HG03103 (cell line): ENCODE measurements at regions not wholly inside any gene's neighbourhood (a gene's known extent, or its start where the extent isn't known, plus 50 kb on each side); places are given as distances from the start of the nearest gene placed in this dataset.
"Not testable (repeated sequence)": the region's sequence is repeated elsewhere in the genome, so short reads cannot be mapped to it uniquely, and the experiment has no call there.

ENCODE experiments used
- ATAC-seq: cut with Tn5 transposase; IDR thresholded peaks from one replicate; pipeline ENCODE4 v1.9.1; 2021; ENCODE audit warnings: low read depth; ENCODE audit not compliant: unreplicated experiment

DNA sequence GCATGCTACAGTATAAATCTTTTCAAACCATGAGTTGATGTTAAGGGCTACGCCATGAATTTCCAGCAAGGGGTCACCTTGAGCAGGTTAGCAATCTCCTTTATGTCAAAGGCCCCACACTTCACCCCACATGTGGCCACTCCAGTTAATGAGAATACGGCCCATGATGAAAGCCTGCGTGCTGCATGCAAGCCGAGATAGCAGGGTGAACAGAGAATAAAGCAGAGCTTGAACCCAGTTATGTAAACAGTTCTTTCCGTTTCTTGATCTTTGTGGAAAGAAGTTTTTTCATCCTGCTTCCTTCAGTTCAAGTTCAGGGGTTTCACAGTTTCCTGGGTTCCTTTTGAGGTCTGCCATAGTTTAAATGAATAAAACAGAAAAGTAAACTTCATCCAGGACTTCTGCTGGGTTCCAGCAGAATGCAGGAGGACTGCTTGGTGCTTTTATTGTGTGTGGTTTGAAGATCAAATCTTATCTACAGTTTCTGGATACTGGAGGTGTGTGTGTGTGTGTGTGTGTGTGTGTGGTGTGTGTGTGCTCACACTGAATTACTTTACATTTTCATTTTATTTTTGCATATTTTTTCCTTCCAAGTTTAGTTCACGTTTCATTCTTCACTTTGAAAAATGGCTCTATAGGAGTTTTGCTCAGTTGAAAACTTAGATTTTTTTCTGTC lies 87.1 kb downstream of the HMHB1 start:
- ATAC-seq, result no peak

DNA sequence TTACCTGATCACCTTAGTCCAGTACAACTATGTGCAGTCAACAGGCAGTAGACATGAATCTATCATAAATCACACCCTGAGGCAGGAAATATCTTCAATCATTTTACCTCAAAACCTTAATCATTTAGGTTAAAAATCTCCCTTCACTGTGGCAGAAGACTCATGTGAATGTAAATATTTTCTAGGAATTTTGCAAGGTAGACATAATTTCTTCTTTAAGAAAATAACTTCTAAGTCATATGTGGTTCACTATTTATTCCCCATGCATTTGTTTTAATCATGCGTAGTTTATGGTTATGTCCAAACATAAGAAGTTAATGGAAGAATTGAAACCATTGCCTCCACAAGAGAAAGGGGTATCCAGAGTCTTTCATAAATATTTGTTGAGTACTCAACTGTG lies 97.0 kb downstream of the HMHB1 start:
- no peak for ATAC-seq

DNA sequence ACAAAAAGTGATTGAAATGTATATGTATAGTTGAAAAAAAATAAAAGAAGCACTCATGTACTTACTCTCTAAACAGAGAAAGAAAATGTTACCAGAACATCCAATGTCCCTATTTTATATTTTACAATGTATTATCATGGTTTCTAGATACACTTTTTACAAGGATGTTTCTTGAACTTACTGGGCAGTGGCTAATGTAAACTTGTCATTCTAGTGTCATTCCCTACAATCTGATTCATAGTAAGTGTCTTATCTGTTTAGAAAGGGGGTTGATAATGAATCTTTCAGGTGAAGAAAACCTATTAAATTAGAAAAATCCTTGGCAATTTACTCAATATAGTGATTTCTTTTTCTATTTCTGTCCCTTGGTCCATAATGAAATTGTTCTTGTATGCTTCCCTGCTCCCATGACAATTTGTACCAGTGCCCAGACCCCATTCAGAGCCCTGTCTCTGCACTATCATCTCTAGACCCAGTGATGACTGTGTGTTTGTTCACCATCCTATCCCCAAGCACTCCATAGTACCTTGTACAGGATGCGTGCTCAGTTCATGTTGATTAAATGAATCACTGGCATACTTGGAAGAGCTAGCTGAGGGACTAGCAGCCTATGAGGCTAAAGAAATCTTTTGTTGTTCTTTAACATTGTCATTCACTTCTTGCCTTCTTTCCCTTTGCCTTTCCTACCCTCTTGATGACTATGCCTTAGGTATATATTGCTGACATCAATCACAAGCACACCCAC lies 101.2 kb downstream of the HMHB1 start:
- no peak for ATAC-seq

DNA sequence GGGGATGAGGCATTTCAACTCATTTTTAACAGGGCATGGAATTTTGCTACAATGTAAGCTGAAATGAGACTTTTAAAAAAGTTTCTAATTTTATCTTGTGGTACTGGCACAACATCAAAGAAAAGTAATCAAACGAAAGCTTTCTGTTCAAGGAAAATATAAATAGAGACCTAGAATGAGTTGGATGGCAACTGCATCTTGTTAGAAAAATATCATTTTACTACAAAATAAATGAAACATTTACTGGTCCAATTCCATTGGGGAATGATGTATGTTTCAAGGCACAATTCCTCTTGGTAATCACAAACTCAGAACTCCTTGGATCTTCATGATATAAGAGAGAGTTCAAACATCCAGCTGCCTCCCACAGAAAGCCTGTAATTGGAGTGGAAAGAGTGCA lies 102.8 kb downstream of the HMHB1 start:
- ATAC-seq, result no peak

DNA sequence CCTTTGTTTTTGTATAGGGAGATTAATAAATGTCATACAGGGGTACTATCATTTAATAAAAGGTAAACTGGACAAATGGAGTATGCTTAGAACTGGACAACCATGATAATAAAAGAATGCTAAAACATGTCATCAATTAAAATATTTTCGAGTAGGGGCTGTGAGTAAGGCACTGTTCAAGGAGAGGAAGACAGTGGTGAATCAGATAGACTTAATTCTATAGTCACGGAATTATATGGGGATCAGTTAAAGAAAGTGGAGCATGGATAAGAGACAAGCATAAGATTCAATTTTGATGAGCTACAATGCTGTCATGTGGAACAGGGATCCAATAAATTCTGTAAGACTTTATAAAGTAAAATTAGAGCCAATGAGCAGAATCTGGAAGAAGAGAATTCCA lies 104.5 kb downstream of the HMHB1 start:
- no peak for ATAC-seq

DNA sequence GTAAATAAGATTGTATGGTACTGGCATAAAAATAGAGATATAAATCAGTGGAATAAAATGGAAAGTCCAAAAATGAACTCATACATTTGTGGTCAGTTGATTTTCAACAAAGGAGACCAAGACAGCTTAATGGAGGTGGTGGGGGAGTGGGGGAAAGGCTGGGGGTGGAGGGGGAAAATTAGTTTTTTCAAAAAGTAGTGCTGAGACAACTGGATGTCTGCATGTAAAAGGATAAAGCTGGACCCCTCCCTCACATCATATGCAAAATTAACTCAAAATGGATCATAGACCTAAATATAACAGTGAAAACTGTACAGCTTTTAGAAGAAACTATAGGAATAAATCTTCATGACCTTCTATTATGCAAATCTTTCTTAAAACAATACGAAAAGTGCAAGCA lies 107.0 kb downstream of the HMHB1 start:
- ATAC-seq, result no peak

DNA sequence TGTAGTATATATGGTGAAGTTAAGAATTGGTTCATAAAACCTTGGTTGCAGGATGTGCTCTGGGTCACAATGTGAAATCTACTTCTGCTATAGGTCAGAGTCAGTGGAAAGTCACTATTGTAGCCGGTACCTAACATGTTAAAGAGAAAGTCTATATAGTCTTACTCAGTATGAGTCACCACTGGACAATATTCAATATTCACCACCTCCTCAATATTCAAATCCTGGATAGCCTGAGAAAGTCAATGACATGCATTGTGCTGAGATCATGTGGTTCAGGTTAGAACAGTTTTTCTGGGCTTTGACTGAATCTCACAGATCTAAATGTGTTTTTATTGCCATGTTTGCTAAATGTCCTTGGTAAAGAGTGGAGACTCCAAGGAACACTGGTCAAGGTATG lies 108.8 kb downstream of the HMHB1 start:
- no peak for ATAC-seq

DNA sequence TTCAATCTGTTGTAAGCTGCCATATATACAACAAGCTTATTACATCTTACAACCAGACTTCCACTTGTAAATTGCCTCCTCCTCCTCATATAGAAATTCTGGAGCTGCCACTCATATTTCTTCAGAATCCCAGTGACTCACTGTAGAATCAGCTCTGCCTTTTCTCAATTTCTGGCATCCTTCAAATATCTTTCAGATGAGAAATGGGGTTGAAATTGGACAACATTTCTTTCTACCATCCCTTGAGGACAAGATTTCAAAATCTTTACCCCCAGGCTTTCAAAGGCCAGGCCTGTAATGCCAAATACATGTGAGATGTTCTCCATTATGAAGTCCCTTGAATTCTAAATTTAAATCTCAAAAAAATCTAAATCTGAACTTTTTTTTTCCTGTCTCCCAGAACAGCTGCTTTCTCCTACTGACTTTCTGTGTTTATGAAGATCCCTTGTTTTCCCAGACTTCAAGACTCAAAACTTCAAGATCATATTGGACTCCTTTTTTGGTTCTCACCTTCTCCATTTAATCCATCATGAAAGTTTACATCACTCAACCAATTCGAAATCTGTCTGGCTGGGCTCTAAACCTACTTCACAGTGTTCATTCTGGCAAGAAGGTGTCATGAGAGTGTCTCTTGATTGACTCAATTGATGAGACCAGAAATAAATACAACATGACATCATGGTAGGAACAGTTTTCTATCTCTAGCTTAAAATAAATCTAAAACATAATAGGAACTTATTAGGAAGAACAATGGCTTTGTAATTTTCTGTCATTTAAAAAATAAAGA lies 109.8 kb downstream of the HMHB1 start:
- ATAC-seq, result no peak

DNA sequence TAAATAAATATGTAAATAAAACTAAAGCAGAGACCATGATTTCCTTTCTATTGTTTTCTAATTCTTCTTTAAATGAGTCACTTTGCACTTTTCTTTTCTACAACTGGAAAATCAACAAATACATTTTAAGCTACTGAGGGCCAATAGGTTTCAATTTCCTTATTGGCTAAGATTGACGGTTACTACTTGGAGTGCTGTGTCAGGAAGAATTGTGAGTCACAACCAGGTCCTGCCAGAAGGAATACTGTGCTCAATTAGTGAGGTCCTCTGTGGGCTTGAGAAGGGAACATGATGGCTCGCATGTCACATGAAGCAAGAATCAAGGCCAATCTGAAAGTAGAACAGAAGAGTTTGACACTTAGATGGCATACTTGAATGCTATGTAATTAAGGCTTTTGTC lies 110.8 kb downstream of the HMHB1 start:
- no peak for ATAC-seq

DNA sequence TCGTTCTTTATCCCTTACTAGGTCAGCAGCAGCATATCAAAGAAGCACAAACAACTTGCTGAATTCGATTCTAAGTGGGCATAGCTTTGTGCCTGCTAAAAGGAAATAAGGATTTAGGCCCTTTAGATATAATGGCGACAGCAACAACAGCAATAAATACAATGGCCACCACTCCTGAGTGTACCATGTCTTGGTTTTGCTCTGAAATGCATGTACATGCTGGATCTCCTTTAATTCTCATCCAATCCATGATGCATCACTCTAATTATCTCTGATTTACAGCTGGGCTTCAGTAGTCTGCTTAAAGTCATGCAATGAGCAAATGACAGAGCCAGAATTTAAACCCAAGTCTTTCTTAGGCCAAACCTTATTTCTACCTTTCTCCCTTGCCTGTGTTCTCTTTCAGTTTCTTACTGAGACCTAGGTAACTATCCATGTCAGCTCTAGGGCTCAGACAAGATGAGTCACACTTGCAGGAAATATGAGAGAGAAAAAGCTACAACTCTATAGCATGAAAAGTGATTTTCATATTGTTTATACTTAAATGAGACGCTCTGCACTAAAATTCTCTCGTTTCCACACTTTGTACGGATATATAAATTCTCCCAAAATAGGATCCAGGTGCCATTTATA lies 111.8 kb downstream of the HMHB1 start:
- peak; percentile 73 for ATAC-seq

DNA sequence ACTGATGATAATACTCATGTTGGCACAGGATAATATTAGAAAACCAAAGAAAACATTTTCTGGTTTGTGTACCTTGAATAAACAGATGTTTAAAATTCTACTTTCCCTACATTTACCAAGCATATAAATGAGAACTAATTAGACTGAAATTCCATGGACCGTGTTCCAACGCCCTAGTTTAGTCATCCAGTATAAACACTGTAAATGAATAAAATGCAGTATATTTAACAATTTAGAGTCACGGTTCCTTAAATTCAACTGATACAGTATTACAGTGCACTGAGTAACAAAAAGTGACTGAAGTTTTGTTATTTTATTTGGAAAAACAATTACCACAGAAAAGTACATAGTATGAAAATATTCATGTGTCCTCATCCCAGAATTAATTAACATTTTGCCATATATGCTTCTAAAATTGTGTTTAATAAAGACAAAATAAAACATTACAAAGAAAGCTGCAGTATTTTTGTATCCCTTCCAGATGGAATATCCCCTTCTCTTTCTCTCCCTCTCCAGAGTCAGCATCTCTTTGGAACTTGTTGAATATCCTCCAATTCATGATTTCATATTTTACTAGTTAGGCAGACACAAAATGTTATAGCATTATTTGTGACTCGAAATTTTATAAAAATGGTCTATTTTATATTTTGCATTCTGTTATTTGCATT lies 112.5 kb downstream of the HMHB1 start:
- ATAC-seq, result no peak

DNA sequence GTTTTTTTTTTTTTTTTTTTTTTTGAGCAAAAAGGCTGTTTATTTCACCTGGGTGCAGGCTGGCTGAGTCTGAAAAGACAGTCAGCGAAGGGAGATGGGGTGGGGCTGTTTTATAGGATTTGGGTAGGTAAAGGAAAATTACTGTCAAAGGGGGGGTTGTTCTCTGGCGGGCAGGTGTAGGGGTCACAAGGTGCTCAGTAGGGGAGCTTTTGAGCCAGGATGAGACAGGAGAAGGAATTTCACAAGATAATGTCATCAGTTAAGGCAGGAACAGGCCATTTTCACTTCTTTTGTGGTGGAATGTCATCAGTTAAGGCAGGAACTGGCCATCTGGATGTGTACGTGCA lies 113.0 kb downstream of the HMHB1 start:
- ATAC-seq, result not testable (repeated sequence)

DNA sequence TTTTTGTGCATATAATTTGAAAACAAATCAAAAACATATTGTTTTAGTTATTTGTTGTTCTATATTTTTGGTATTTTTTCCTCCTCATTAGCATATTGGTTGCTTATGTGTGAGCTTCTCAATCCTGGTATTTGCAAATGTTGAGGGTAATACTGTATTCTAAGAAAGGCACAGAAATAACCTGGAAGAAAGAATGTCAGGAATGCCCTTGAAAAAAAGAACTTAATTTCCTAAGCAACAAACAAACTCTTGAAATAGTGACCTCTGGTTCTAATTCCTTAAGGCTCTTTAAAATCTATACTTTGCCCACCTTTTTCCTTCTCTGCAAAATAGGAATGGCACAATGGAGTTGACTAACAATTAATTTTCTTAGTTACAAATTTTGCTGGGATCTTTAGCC lies 117.5 kb downstream of the HMHB1 start:
- ATAC-seq, result no peak

DNA sequence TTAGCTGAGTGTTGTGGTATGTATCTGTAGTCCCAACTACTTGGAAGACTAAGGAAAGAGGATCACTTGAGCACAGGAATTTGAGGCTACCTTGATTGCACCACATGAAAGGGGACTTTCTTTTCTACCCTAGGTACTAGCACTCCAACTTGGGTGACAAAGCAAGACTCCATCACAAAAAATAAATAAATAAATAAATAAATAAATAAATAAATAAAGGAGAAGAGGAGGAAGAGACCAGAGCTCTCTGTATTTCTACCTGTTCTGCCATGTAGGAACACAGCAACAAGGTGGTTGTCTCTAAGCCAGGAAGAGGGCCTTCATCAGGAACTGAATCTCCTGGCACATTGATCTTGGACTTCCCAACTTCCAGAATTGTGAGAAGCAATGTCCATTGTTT lies 118.6 kb downstream of the HMHB1 start:
- no peak for ATAC-seq

DNA sequence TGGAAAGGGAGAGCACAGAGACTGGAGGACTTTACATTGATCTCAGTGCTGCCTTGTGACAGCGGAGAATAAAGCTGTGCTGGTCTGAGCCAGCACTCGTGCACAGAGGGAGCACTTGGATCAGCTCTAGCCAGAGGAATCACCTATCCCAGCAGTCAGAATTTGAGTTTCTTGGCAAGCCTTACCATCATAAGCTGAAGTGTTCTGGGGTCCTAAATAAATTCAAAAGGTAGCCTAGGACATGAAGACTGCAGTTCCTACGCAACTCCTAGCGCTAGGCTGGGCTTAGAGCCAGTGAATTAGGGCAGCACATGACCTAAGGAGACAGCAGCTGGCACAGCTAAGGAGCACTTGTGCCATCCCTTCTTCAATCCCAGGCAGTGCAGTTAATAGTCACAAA lies 119.5 kb downstream of the HMHB1 start:
- no peak for ATAC-seq

DNA sequence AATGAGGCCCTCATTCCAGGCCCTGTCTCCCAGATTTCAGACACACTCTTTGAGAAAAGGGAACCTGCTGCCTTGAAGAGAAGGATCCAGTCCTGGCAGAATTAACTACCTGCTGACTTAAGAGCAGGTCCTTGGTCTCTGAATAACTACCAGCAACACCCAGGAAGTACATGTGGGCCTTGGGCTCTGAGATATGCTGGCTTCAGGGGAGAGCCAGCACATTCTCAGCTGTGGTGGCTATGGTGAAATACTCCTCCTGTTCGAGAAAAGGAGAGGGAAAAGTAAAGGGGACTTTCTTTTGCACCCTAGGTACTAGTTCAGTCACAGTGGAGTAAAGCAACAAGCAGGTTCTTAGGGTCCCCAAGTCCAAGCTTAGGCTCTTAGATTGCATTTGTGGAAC lies 120.0 kb downstream of the HMHB1 start:
- no peak for ATAC-seq

DNA sequence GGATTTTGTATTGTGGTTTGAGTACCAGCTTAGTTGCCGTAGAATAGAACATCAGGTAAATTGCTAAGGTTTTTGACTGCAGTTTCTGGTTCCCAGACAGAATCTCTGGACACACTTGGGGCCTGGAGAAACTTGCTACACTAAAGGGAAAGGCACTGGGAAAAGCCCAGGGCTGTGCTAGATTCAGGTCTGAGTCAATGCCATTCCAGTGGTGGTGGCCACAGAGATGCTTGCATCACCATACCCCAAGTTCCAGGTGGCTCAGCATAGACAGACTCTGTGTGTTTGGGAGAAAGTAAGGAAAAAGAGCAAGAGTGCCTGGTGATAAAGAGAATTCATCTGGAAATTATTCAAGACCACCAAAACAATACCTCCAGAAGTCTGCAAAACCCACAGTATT lies 120.6 kb downstream of the HMHB1 start:
- no peak for ATAC-seq

DNA sequence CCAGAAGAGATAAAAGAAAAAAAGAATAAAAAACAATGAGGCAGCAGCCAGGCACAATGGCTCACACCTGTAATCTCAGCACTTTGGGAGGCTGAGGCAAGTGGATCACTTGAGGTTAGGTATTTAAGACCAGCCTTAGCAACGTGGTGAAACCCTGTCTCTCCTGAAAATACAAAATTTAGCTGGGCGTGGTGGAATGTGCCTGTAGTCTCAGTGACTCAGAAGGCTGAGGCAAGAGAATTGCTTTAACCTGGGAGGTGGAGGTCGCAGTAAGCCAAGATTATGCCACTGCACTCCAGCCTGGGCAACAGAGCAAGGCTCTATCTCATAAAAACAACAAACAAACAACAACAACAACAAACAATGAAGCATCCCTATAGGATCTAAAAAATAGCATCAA lies 121.5 kb downstream of the HMHB1 start:
- ATAC-seq, result no peak

DNA sequence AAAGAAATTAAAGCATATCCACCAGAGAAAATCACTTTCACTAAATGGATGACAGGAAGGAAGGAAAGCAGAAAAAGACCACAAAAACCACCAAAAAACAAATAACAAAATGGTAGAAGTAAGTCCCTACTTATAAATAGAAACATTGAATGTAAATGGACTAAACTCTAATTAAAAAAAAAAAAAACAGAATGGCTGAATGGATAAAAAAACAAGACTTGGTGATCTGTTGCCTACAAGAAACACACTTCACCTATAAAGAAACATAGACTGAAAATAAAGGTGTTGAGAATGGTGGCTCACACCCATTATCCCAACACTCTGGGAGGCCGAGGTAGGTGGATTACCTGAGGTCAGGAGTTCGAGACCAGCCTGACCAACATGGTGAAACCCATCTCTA lies 122.9 kb downstream of the HMHB1 start:
- no peak for ATAC-seq

DNA sequence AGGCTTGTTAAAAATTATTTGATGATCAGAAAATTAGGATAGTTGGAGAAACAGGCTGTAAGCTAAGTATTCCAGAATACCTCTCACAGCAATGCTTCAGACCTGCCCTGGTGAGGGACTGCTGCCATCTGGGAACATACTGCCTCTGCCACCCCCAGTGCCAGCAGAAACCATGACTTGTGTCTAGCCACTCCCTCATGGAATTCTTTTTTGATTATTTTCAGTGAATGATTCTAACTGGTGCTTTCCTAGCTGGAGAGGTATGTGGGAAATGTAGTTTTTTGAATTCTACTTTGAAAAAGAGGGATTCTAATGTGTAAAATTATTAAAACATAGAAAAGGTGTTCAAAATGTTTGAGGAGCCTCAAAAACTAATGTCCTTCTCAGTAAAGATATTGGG lies 126.3 kb downstream of the HMHB1 start:
- no peak for ATAC-seq

DNA sequence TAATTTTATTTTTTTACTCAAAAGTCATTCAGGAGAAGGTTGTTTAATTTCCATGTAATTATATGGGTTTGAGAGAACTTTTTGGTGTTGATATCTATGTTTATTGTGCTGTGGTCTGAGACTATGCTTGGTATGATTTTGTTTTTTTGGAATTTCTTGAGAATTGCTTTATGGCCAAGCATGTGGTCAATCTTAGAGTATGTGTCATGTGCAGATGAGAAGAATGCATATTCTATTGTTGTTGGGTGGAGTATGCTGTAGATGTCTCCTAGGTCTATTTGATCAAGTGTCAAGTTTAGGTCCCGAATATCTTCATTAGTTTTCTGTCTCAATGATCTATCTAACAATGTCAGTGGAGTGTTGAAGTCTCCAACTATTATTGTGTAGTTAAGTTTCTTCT lies 134.9 kb downstream of the HMHB1 start:
- ATAC-seq, result no peak
